Heart right ventricle (tissue), 16 donors: ENCODE measurements at regions not wholly inside any gene's neighbourhood (a gene's known extent, or its start where the extent isn't known, plus 50 kb on each side); places are given as distances from the start of the nearest gene placed in this dataset.

Experiments
- ATAC-seq, 8 donors: fragments of 200-7000 bp; cut with Tn5 transposase; one replicate each; pipeline ENCODE4 v1.9.1; 2020; ENCODE audit warnings: mild to moderate bottlenecking in 8 of 8, moderate library complexity in 8 of 8, moderate number of reproducible peaks in 1 of 8
- DNase-seq, 2 donors: peaks; one replicate each; pipeline ENCODE4 v3.0.0-alpha.2; 2020
- H3K27ac ChIP-seq, 10 donors: fragments of 200-600 bp; sonication (generic) in 2 of 10; one replicate each; pipeline versions ENCODE4 v1.5.0 to v1.8.0; 2020 to 2022; ENCODE audit warnings: mild to moderate bottlenecking in 3 of 10
- H3K27me3 ChIP-seq, 7 donors: fragments of 200-600 bp; one replicate each; pipeline ENCODE4 v1.8.0; 2021 to 2022; ENCODE audit warnings: mild to moderate bottlenecking in 2 of 7
- H3K36me3 ChIP-seq, 9 donors: fragments of 200-600 bp; sonication (generic) in 1 of 9; one replicate each; pipeline versions ENCODE4 v1.5.0 to v1.8.0; 2020 to 2022; ENCODE audit warnings: mild to moderate bottlenecking in 2 of 9
- H3K4me1 ChIP-seq, 9 donors: fragments of 200-600 bp; sonication (generic) in 1 of 9; one replicate each; pipeline versions ENCODE4 v1.5.0 to v1.8.0; 2020 to 2022; ENCODE audit warnings: mild to moderate bottlenecking in 4 of 9
- H3K4me3 ChIP-seq, 10 donors: fragments of 200-600 bp; sonication (generic) in 2 of 10; one replicate each; pipeline versions ENCODE4 v1.5.0 to v1.8.0; 2020 to 2022; ENCODE audit warnings: mild to moderate bottlenecking in 7 of 10, moderate library complexity in 2 of 10
- H3K9me3 ChIP-seq, 11 donors: fragments of 200-600 bp in 10 of 11; sonication (generic) in 2 of 11; one replicate each; pipeline versions ENCODE4 v1.5.0 to v1.8.0; 2013 to 2022; ENCODE audit warnings: mild to moderate bottlenecking in 2 of 11, control low read depth in 1 of 11, moderate library complexity in 1 of 11
- WGBS, 2 donors: extraction: QIAGEN DNeasy Blood & Tissue Kit; methylation state at CpG; one replicate each; pipeline ENCODE4 v1.1.7; 2013; ENCODE audit warnings: inconsistent platforms in 1 of 2; 5-methylcytosine and 5-hydroxymethylcytosine counted together
- intact Hi-C, 10 donors: fragments of 100-400 bp; cut with DNase I; formaldehyde crosslinking; loops; one replicate each; pipeline versions ENCODE4 v1.11.1 to v1.14.2; 2022
- TF ChIP-seq, protein P1 (sequence below), 9 donors: fragments of 200-600 bp; sonication (generic) in 2 of 9; IDR thresholded peaks; one replicate each; pipeline versions ENCODE4 v1.5.0 to v1.8.0; 2021 to 2022; ENCODE audit warnings: antibody characterized with exemption in 9 of 9, mild to moderate bottlenecking in 5 of 9, moderate library complexity in 1 of 9
- donor health status: Arrhythmogenic right ventricular cardiomyopathy.
- donor health status: ischemic (EF 13 %, LVEDD 7.1; RV severe dilation, severe dysfunction).
- donor health status: healthy with polysubstance abuse.
- donor health status: DM: no; HTN: yes; CAD: no.
- donor health status: DM: no; HTN: no; CAD: no.
- donor health status: ischemic (EF 25% LVEDD 6.9; RV normal size, moderate dysfunction).
- donor health status: ischemic (EF 25% LVEDD 5.7; RV mildly dilated, moderate dysfunction).
- donor health status: healthy.
- donor health status: DM: yes; HTN: yes; CAD: no.
- donor health status: Ischemic cardiomyopathy.
- donor health status: ischemic (EF 35%, LVEDD 5.7; RV mildly dilated, moderate dysfunction).
- donor health status: nonischemic (EF 11% LVEDD 7.7; RV severe dilation, severe dysfunction).
- donor health status: DM: yes; HTN: yes; CAD: no.
- donor health status: PGD.
- donor health status: ischemic (EF 29% LVEDD 5.4; RV normal size, mild dysfunction).
- donor health status: nonischemic (EF 23%, LVEDD 6.1; RV moderate dilation, normal function).

DNA sequence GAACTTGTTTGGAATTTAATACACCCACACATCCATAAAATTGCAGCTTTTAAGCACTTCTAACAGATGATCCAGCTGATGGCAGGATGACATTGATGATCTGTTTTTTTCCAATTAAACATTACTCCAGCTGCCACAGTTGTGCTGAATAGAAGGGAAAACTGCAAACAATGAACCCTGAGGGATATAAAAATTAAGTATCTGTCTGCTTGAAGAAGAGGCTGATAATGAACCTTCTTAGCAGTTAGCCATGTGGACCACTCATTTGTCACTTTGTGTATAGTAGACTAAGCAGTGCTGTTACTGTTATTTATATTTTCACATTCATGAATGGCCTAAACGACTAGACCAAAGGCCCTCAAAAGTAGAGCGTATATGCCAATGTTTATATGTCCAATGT lies 1201.0 kb upstream of the LRRTM1 start:
- TF ChIP-seq, protein P1, sequence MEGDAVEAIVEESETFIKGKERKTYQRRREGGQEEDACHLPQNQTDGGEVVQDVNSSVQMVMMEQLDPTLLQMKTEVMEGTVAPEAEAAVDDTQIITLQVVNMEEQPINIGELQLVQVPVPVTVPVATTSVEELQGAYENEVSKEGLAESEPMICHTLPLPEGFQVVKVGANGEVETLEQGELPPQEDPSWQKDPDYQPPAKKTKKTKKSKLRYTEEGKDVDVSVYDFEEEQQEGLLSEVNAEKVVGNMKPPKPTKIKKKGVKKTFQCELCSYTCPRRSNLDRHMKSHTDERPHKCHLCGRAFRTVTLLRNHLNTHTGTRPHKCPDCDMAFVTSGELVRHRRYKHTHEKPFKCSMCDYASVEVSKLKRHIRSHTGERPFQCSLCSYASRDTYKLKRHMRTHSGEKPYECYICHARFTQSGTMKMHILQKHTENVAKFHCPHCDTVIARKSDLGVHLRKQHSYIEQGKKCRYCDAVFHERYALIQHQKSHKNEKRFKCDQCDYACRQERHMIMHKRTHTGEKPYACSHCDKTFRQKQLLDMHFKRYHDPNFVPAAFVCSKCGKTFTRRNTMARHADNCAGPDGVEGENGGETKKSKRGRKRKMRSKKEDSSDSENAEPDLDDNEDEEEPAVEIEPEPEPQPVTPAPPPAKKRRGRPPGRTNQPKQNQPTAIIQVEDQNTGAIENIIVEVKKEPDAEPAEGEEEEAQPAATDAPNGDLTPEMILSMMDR (IDR thresholded peaks at IDR 0.05), result no peak
- ATAC-seq, result no peak
- H3K4me3 ChIP-seq, result no peak overlapping the region
- H3K4me1 ChIP-seq, result no peaks in the 10 kb centered on the region
- no peak overlapping the region for H3K27ac ChIP-seq
- intact Hi-C loops, result no loop called here
- H3K36me3 ChIP-seq, result no peaks in the 10 kb centered on the region
- 85 to 86% methylated on average over 2 of the region's 2 CpGs for WGBS, 2 donors
- no peaks in the 10 kb centered on the region for H3K27me3 ChIP-seq
- peaks cover 0 to 10% (median 0%) of the 10 kb centered on the region in 11 donors for H3K9me3 ChIP-seq
- no peak for DNase-seq

DNA sequence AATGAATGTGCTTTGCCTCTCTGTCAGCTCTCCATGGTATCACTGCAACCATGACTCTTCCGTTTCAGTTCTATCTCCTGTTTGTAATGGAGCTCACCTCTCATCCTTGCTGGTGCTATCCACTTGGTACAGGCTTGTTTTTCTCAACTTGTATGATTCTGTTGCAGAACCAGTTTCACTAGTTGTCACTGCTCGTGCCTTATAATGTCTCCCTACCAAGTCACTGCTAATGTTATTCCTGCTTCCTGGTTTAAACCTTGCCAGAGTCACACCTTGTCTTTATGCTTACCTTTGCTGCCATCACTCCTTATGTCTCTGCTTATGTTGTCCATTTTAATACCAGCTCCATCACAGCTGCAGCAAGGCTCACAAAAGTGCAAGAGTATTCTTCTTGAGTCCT lies 1191.0 kb upstream of the LRRTM1 start:
- H3K9me3 ChIP-seq, result peaks cover 0 to 24% (median 0%) of the 10 kb centered on the region in 11 donors
- intact Hi-C loops, result no loop called here
- DNase-seq (no peak), ATAC-seq (no peak)
- H3K36me3 ChIP-seq, result no peaks in the 10 kb centered on the region
- 69 to 81% methylated on average over 2 of the region's 2 CpGs for WGBS, 2 donors
- no peaks in the 10 kb centered on the region for H3K27me3 ChIP-seq
- no peak overlapping the region for H3K27ac ChIP-seq
- no peak overlapping the region for H3K4me3 ChIP-seq
- TF ChIP-seq, protein P1 (IDR thresholded peaks at IDR 0.05), result no peak
- H3K4me1 ChIP-seq, result no peaks in the 10 kb centered on the region

DNA sequence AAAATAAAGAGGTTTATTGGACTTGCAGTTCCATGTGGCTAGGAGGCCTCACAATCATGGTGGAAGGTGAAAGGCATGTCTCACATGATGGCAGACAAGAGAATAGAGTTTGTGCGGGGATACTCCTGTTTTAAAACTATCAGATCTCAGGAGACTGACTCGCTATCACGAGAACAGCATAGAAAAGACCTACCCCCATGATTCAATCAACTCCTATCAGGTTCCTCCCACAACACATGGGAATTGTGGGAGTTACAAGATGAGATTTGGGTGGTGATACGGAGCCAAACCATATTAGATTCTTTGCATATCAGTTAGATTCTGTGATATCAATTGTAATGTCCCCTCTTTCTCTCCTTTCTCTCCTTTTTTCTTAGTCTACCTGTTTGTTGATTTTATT lies 1178.7 kb upstream of the LRRTM1 start:
- H3K4me3 ChIP-seq, result no peak overlapping the region
- no peak overlapping the region for H3K27ac ChIP-seq
- no peaks in the 10 kb centered on the region for H3K4me1 ChIP-seq
- TF ChIP-seq, protein P1 (IDR thresholded peaks at IDR 0.05), result no peak
- WGBS, 2 donors, result 80% methylated on average over 4 of the region's 4 CpGs
- no peaks in the 10 kb centered on the region for H3K36me3 ChIP-seq
- ATAC-seq (no peak), DNase-seq (no peak)
- intact Hi-C loops, result no loop called here
- no peaks in the 10 kb centered on the region for H3K27me3 ChIP-seq
- peaks cover 0 to 65% (median 0%) of the 10 kb centered on the region in 11 donors for H3K9me3 ChIP-seq

DNA sequence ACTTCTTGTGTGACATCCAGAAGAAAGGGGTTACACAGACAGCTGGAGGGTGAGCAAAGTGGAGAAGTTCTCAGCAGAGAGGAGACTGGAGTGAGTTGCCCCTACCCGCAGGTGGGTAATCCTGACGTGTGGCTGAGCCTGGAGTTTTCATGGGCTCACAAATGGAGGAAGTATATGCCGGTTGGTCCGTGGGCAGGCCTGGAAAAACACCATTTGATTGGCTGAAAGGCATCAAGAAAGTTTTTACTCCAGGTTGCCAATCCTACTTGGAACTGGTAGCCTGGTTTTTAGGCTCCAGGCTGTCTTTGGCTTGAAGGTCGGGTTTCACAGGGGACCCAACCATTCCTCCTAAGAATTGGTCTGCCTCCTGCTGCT lies 1177.4 kb upstream of the LRRTM1 start:
- H3K27me3 ChIP-seq, result no peaks in the 10 kb centered on the region
- H3K36me3 ChIP-seq, result no peaks in the 10 kb centered on the region
- DNase-seq (no peak), ATAC-seq (no peak)
- no peak overlapping the region for H3K4me3 ChIP-seq
- peaks cover 0 to 60% (median 0%) of the 10 kb centered on the region in 11 donors for H3K9me3 ChIP-seq
- intact Hi-C loops, result no loop called here
- no peak overlapping the region for H3K27ac ChIP-seq
- WGBS, 2 donors, result 86 to 88% methylated on average over 5 of the region's 5 CpGs
- TF ChIP-seq, protein P1 (IDR thresholded peaks at IDR 0.05), result no peak
- H3K4me1 ChIP-seq, result no peaks in the 10 kb centered on the region
